ENCODE measurements at regions not wholly inside any gene's neighbourhood (a gene's known extent, or its start where the extent isn't known, plus 50 kb on each side); places are given as distances from the start of the nearest gene placed in this dataset.

GRCh38 chr18:44626236-44626635 lies 54.5 kb upstream of the SETBP1 start:
- CTCF ChIA-PET, result no interaction called here
- no TSS peak for BruUV-seq (replicated peaks)
- Histone ChIP-seq H3K4me1 (ENCODE audit: insufficient read depth, low read length, poor library complexity, severe bottlenecking) (peaks cover 11% of the 10 kb centered on the region), H3K27ac (ENCODE audit: low read depth, low read length, poor library complexity, severe bottlenecking) (no peak overlapping the region), H3K36me3 (ENCODE audit: insufficient read depth, low read length, poor library complexity, severe bottlenecking) (no peaks in the 10 kb centered on the region), H3K9me3 (ENCODE audit: low read depth, low read length, poor library complexity, severe bottlenecking) (no peaks in the 10 kb centered on the region), H3K4me3 (ENCODE audit: low read depth, low read length, poor library complexity, severe bottlenecking) (no peak overlapping the region), H3K27me3 (replicated peaks; ENCODE audit: insufficient read depth, low read depth, low read length, poor library complexity) (no peaks in the 10 kb centered on the region)
- intact Hi-C loops (cut with micrococcal nuclease; ENCODE audit: unreplicated experiment), result no loop called here
- no peak for DNase-seq (ENCODE audit: low spot score)
- POLR2A ChIA-PET (ENCODE audit: low non-redundant PET), result no interaction called here
- TF ChIP-seq EZH2 (IDR thresholded peaks at IDR 0.05; ENCODE audit: borderline replicate concordance, low read depth, low read length, poor library complexity, severe bottlenecking) (no peak), CTCF (conservative IDR thresholded peaks at IDR 0.05; ENCODE audit: low read depth, low read length) (no peak)

- TF ChIP-seq EZH2 (IDR thresholded peaks at IDR 0.05; ENCODE audit: borderline replicate concordance, low read depth, low read length, poor library complexity, severe bottlenecking), result no peak
- TF ChIP-seq CTCF (conservative IDR thresholded peaks at IDR 0.05; ENCODE audit: low read depth, low read length), result no peak
- peaks cover 11% of the 10 kb centered on the region for H3K4me1 ChIP-seq (ENCODE audit: insufficient read depth, low read length, poor library complexity, severe bottlenecking)
- no peak overlapping the region for H3K4me3 ChIP-seq (ENCODE audit: low read depth, low read length, poor library complexity, severe bottlenecking)
- H3K36me3 ChIP-seq (ENCODE audit: insufficient read depth, low read length, poor library complexity, severe bottlenecking), result no peaks in the 10 kb centered on the region
- no peak overlapping the region for H3K27ac ChIP-seq (ENCODE audit: low read depth, low read length, poor library complexity, severe bottlenecking)
- POLR2A ChIA-PET (ENCODE audit: low non-redundant PET), result no interaction called here
- CTCF ChIA-PET, result no interaction called here
- no peaks in the 10 kb centered on the region for H3K9me3 ChIP-seq (ENCODE audit: low read depth, low read length, poor library complexity, severe bottlenecking)
- DNase-seq (ENCODE audit: low spot score), result no peak
- no TSS peak for BruUV-seq (replicated peaks)
- intact Hi-C loops (cut with micrococcal nuclease; ENCODE audit: unreplicated experiment), result no loop called here
- no peaks in the 10 kb centered on the region for H3K27me3 ChIP-seq (replicated peaks; ENCODE audit: insufficient read depth, low read depth, low read length, poor library complexity)
Measured at GRCh38 chr18:44626807-44627206, 53.9 kb upstream of the SETBP1 start.

GRCh38 chr18:44627280-44627679 lies 53.4 kb upstream of the SETBP1 start:
- no TSS peak for BruUV-seq (replicated peaks)
- POLR2A ChIA-PET (ENCODE audit: low non-redundant PET), result interaction anchor here (0.5 kb wide), 1 partner anchor 31 kb away, joined by 5 read pairs; no protein-coding TSS in a partner anchor

More at GRCh38 chr18:44627280-44627679, 53.4 kb upstream of the SETBP1 start:
- intact Hi-C loops (cut with micrococcal nuclease; ENCODE audit: unreplicated experiment), result no loop called here
- no peak for TF ChIP-seq CTCF (conservative IDR thresholded peaks at IDR 0.05; ENCODE audit: low read depth, low read length)
- no peak for TF ChIP-seq EZH2 (IDR thresholded peaks at IDR 0.05; ENCODE audit: borderline replicate concordance, low read depth, low read length, poor library complexity, severe bottlenecking)
- Histone ChIP-seq H3K4me1 (ENCODE audit: insufficient read depth, low read length, poor library complexity, severe bottlenecking) (peaks cover 11% of the 10 kb centered on the region), H3K27me3 (replicated peaks; ENCODE audit: insufficient read depth, low read depth, low read length, poor library complexity) (no peaks in the 10 kb centered on the region), H3K36me3 (ENCODE audit: insufficient read depth, low read length, poor library complexity, severe bottlenecking) (no peaks in the 10 kb centered on the region), H3K9me3 (ENCODE audit: low read depth, low read length, poor library complexity, severe bottlenecking) (no peaks in the 10 kb centered on the region), H3K27ac (ENCODE audit: low read depth, low read length, poor library complexity, severe bottlenecking) (no peak overlapping the region), H3K4me3 (ENCODE audit: low read depth, low read length, poor library complexity, severe bottlenecking) (no peak overlapping the region)
- peak; percentile 36 for DNase-seq (ENCODE audit: low spot score)
- CTCF ChIA-PET, result no interaction called here

Measured in A673 (cell line).